ENCODE measurements at regions not wholly inside any gene's neighbourhood (a gene's known extent, or its start where the extent isn't known, plus 50 kb on each side); places are given as distances from the start of the nearest gene placed in this dataset.

GRCh38 chr3:127056281-127056680, 73.4 kb downstream of the PLXNA1 start:
- H3K4me1 Mint-ChIP-seq: no peaks in the 10 kb centered on the region
- H3K4me3 Mint-ChIP-seq: no peak overlapping the region
- no peak overlapping the region for H3K27ac Mint-ChIP-seq
- peaks cover 0 to 10% (median 1%) of the 10 kb centered on the region in 6 donors for H3K9me3 Mint-ChIP-seq
- H3K36me3 Mint-ChIP-seq: peaks cover 0 to 5% (median 0%) of the 10 kb centered on the region in 3 donors
- H3K27me3 Mint-ChIP-seq (ENCODE audit: low read depth in 3 of 3): peaks cover 0 to 6% (median 1%) of the 10 kb centered on the region in 3 donors
- no peak for DNase-seq

GRCh38 chr3:127056976-127057375, 74.1 kb downstream of the PLXNA1 start:
- H3K27me3 Mint-ChIP-seq (ENCODE audit: low read depth in 3 of 3): peaks cover 0 to 8% (median 4%) of the 10 kb centered on the region in 3 donors
- DNase-seq: no peak
- peaks cover 0 to 10% (median 1%) of the 10 kb centered on the region in 6 donors for H3K9me3 Mint-ChIP-seq
- H3K4me1 Mint-ChIP-seq: no peaks in the 10 kb centered on the region
- peaks cover 0 to 5% (median 0%) of the 10 kb centered on the region in 3 donors for H3K36me3 Mint-ChIP-seq
- no peak overlapping the region for H3K4me3 Mint-ChIP-seq
- H3K27ac Mint-ChIP-seq: no peak overlapping the region

- Mint-ChIP-seq H3K9me3 (peaks cover 0 to 10% (median 1%) of the 10 kb centered on the region in 6 donors), H3K4me3 (no peak overlapping the region), H3K36me3 (peaks cover 0 to 5% (median 0%) of the 10 kb centered on the region in 3 donors), H3K27me3 (ENCODE audit: low read depth in 3 of 3) (peaks cover 1 to 8% (median 8%) of the 10 kb centered on the region in 3 donors), H3K4me1 (no peaks in the 10 kb centered on the region), H3K27ac (no peak overlapping the region)
- no peak for DNase-seq
Measured at GRCh38 chr3:127059072-127059471, 76.2 kb downstream of the PLXNA1 start.

GRCh38 chr3:127061641-127062040, 78.7 kb downstream of the PLXNA1 start:
- peaks cover 0 to 5% (median 0%) of the 10 kb centered on the region in 3 donors for H3K36me3 Mint-ChIP-seq
- no peak overlapping the region for H3K4me3 Mint-ChIP-seq
- peaks cover 0 to 10% (median under 1%) of the 10 kb centered on the region in 6 donors for H3K9me3 Mint-ChIP-seq
- no peak for DNase-seq
- no peak overlapping the region for H3K27ac Mint-ChIP-seq
- H3K27me3 Mint-ChIP-seq (ENCODE audit: low read depth in 3 of 3): peaks cover 1 to 10% (median 7%) of the 10 kb centered on the region in 3 donors
- H3K4me1 Mint-ChIP-seq: no peaks in the 10 kb centered on the region

- no peak for DNase-seq
- Mint-ChIP-seq H3K4me1 (no peaks in the 10 kb centered on the region), H3K27me3 (ENCODE audit: low read depth in 3 of 3) (peaks cover 1 to 10% (median 7%) of the 10 kb centered on the region in 3 donors), H3K27ac (no peak overlapping the region), H3K9me3 (no peaks in the 10 kb centered on the region), H3K4me3 (no peak overlapping the region), H3K36me3 (no peaks in the 10 kb centered on the region)
Measured at GRCh38 chr3:127062926-127063325, 80.0 kb downstream of the PLXNA1 start.

GRCh38 chr3:127063916-127064315, 81.0 kb downstream of the PLXNA1 start:
- no peaks in the 10 kb centered on the region for H3K36me3 Mint-ChIP-seq
- no peaks in the 10 kb centered on the region for H3K9me3 Mint-ChIP-seq
- no peak overlapping the region for H3K4me3 Mint-ChIP-seq
- H3K4me1 Mint-ChIP-seq: no peaks in the 10 kb centered on the region
- no peak overlapping the region for H3K27ac Mint-ChIP-seq
- no peak for DNase-seq
- peaks cover 1 to 10% (median 7%) of the 10 kb centered on the region in 3 donors for H3K27me3 Mint-ChIP-seq (ENCODE audit: low read depth in 3 of 3)

GRCh38 chr3:127064391-127065137, 81.6 kb downstream of the PLXNA1 start:
- H3K36me3 Mint-ChIP-seq: no peaks in the 10 kb centered on the region
- H3K4me1 Mint-ChIP-seq: no peaks in the 10 kb centered on the region
- H3K27me3 Mint-ChIP-seq (ENCODE audit: low read depth in 3 of 3): peaks cover 1 to 10% (median 10%) of the 10 kb centered on the region in 3 donors
- no peak for DNase-seq
- H3K4me3 Mint-ChIP-seq: no peak overlapping the region
- no peaks in the 10 kb centered on the region for H3K9me3 Mint-ChIP-seq
- no peak overlapping the region for H3K27ac Mint-ChIP-seq

- Mint-ChIP-seq H3K36me3 (no peaks in the 10 kb centered on the region), H3K4me1 (no peaks in the 10 kb centered on the region), H3K4me3 (no peak overlapping the region), H3K27me3 (ENCODE audit: low read depth in 3 of 3) (peaks cover 1 to 10% (median 10%) of the 10 kb centered on the region in 3 donors), H3K9me3 (no peaks in the 10 kb centered on the region), H3K27ac (no peak overlapping the region)
- DNase-seq: no peak
Measured at GRCh38 chr3:127065138-127065427, 82.2 kb downstream of the PLXNA1 start.

GRCh38 chr3:127065561-127066290, 82.8 kb downstream of the PLXNA1 start:
- H3K27me3 Mint-ChIP-seq (ENCODE audit: low read depth in 3 of 3): peaks cover 1 to 10% (median 4%) of the 10 kb centered on the region in 3 donors
- no peak overlapping the region for H3K4me3 Mint-ChIP-seq
- no peaks in the 10 kb centered on the region for H3K4me1 Mint-ChIP-seq
- no peaks in the 10 kb centered on the region for H3K9me3 Mint-ChIP-seq
- no peak for DNase-seq
- H3K36me3 Mint-ChIP-seq: no peaks in the 10 kb centered on the region
- no peak overlapping the region for H3K27ac Mint-ChIP-seq

GRCh38 chr3:127066635-127067034, 83.7 kb downstream of the PLXNA1 start:
- H3K4me3 Mint-ChIP-seq: no peak overlapping the region
- H3K27ac Mint-ChIP-seq: no peak overlapping the region
- no peaks in the 10 kb centered on the region for H3K4me1 Mint-ChIP-seq
- no peaks in the 10 kb centered on the region for H3K36me3 Mint-ChIP-seq
- DNase-seq: no peak
- no peaks in the 10 kb centered on the region for H3K9me3 Mint-ChIP-seq
- H3K27me3 Mint-ChIP-seq (ENCODE audit: low read depth in 3 of 3): peaks cover 4 to 10% (median 6%) of the 10 kb centered on the region in 3 donors

- Mint-ChIP-seq H3K36me3 (no peaks in the 10 kb centered on the region), H3K4me1 (no peaks in the 10 kb centered on the region), H3K27me3 (ENCODE audit: low read depth in 3 of 3) (peaks cover 3 to 10% (median 4%) of the 10 kb centered on the region in 3 donors), H3K27ac (no peak overlapping the region), H3K4me3 (no peak overlapping the region), H3K9me3 (no peaks in the 10 kb centered on the region)
- DNase-seq: no peak
Measured at GRCh38 chr3:127067116-127067910, 84.4 kb downstream of the PLXNA1 start.

- Mint-ChIP-seq H3K27ac (no peak overlapping the region), H3K4me1 (no peaks in the 10 kb centered on the region), H3K4me3 (no peak overlapping the region), H3K27me3 (ENCODE audit: low read depth in 3 of 3) (peaks cover 3 to 7% (median 4%) of the 10 kb centered on the region in 3 donors), H3K9me3 (no peaks in the 10 kb centered on the region), H3K36me3 (no peaks in the 10 kb centered on the region)
- DNase-seq: no peak
Measured at GRCh38 chr3:127068111-127068810, 85.3 kb downstream of the PLXNA1 start.

GRCh38 chr3:127068871-127069270, 86.0 kb downstream of the PLXNA1 start:
- Mint-ChIP-seq H3K27me3 (ENCODE audit: low read depth in 3 of 3) (peaks cover 3 to 7% (median 4%) of the 10 kb centered on the region in 3 donors), H3K36me3 (no peaks in the 10 kb centered on the region), H3K9me3 (no peaks in the 10 kb centered on the region), H3K27ac (no peak overlapping the region), H3K4me3 (no peak overlapping the region), H3K4me1 (no peaks in the 10 kb centered on the region)
- DNase-seq: no peak
